GM18868 (cell line): ENCODE measurements at regions not wholly inside any gene's neighbourhood (a gene's known extent, or its start where the extent isn't known, plus 50 kb on each side); places are given as distances from the start of the nearest gene placed in this dataset.
"Not testable (repeated sequence)": the region's sequence is repeated elsewhere in the genome, so short reads cannot be mapped to it uniquely, and the experiment has no call there.

Experiments
- ATAC-seq: cut with Tn5 transposase; IDR thresholded peaks from one replicate; pipeline ENCODE4 v1.9.1; 2021; ENCODE audit warnings: mild to moderate bottlenecking, moderate library complexity; ENCODE audit not compliant: unreplicated experiment

DNA sequence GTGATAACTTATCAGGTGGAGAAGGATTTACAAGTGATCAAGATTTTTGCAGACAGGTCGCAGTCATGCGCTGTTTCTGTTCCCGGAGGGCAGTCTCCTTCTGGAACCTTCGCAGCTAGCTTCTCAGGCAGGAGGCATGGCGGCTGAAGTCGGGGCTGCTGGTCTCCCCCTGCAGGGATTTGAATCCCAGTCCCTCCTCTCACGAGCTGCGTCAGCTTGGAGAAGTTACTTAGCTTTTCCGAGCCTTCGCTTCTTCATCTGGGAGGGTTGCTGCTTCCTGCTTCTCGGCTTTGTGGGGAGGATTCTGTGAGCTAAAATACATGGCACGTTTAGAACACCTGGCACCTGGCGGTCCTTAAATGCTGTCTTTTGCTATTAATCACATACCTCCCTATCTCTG is 287.8 kb upstream of the FOXF1 start:
- no peak for ATAC-seq

DNA sequence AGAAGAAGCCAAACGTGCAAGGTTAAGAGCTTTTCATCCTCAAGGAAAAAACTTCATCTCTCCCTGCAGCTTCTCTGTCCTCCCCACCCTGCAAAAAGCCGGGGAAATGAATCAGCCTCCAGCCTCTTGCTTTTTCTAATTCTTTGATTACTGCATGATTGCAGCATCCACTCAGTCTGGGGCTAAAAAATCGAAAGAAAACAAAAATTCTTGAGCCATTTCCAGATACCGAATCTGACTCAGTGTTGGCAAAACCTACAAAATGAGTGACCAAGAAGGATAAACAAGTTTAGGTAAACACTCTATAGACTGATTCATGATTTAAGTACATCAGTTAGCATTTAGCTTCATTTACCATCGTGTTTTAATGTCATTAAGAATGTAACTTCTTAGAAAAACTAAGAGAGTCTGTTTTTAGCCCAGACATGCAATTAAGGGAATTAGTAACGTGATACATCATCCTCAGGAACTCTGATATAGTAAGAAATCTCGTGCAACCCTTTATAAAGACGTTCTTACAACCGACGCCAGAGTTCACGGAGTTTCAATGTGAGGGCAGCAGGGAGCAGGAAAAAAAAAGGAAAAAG is 287.3 kb upstream of the FOXF1 start:
- ATAC-seq = no peak

DNA sequence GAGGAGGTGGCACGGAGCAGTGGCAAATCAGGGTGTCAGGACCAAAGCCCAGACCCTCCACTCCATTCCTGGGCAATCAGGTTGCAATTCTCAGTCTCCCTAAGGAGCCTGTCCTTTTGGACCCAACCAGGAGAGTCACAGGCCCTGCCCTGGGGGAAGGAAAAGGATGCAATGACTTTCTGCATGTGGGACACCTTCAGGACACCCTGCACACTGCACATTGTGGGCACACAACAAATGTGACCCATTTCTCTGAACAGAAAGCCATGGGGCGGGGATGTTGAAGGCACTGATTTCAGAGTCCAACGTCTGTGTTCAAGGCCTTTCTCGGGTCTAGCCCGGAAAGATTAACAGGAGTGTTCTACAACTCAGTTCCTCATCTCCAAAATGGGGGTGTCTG is 286.2 kb upstream of the FOXF1 start:
- ATAC-seq = no peak

DNA sequence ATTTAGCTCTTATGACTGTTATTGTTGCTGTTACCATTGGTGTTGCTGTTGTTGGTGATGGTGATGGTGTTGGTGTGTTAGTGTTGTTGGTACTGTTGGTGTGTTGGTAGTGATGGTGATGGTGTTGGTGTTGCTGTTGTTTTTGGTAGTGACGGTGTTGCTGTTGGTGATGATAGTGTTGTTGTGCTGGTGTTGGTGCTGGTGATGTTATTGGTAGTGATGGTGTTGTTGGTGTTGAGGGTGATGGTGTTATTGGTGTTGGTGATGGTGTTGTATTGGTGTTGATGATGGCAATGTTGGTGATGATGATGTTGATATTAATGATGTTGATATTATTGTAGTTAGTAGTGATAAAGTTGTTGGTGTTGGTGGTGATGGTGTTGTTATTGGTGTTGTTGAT is 285.7 kb upstream of the FOXF1 start:
- ATAC-seq = no peak

DNA sequence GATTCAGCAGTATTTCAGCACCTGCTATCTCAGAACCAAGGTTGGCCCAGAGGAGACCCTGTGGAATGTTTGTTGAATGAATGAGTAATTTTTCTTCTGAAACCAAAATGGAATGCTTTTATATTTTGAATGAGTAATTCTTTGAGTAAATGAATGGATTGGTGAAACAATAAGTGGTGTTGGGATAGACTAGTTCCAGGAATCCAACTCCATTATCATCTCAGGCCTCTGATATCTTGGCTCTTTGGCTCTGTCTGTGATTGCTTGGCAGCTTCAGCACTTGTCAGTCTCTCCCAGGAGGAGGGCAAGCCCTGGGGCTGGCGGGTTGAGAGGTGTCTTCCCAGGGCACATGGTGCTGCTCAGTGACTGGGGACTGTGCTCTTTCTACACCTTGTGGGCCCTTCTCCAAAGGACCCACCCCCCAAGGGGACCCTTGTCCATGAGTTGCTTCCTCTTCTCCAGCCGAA is 284.4 kb upstream of the FOXF1 start:
- ATAC-seq = no peak

DNA sequence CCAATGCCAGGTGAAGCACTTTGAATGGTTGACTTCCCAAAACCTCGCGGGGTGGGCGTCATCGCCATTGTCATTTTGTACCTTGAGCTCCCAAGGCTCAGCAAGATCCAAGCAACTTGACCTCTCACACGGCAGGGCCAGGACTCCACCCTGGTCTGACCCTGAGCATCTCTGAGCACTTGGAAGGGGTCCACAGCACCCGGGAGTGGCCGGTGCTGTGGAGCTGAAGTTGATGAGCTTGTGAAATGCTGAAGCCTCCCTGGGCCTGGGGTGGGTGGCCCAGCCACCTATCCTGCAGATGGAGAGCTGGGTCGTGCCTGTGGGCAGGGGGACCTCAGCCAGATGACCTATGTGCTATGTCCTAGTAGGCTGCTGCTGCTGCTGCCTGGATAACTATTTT is 283.3 kb upstream of the FOXF1 start:
- ATAC-seq = no peak

- no peak for ATAC-seq
Observed at GRCh38 chr16:86227801-86228200, 282.5 kb upstream of the FOXF1 start.

DNA sequence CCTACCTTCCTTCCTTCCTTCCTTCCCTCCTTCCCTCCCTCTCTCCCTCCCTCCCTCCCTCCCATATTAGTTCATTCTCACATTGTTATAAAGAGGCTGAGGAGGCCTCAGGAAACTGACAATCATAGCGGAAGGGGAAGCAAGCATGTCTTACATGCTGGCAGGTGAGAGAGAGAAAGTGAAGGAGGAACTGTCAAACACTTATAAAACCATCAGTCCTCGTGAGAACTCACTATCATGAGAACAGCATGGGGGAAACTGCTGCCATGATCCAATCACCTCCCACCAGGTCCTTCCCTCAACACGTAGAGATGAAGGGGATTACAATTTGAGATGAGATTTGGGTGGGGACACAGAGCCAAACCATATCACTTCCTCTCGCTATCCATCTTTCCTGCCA is 281.6 kb upstream of the FOXF1 start:
- ATAC-seq = no peak

DNA sequence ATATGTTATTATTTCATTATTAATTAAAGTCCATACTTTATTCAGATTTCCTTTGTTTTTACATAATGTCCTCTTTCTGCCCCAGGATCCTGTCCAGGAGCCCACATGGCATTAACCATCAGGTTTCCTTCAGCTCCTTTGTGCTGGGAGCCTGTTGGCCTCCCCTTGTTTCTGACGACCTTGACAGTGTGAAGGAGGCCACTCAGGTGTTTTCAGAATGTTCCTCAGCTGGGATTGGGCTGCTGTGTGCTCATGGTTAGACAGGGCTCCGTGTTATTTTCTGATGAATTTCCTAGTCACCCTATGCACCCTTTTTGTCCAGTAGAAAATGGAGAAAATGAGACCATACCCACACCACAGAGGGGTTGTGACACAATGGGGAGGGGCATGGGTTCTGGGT is 281.0 kb upstream of the FOXF1 start:
- no peak for ATAC-seq

DNA sequence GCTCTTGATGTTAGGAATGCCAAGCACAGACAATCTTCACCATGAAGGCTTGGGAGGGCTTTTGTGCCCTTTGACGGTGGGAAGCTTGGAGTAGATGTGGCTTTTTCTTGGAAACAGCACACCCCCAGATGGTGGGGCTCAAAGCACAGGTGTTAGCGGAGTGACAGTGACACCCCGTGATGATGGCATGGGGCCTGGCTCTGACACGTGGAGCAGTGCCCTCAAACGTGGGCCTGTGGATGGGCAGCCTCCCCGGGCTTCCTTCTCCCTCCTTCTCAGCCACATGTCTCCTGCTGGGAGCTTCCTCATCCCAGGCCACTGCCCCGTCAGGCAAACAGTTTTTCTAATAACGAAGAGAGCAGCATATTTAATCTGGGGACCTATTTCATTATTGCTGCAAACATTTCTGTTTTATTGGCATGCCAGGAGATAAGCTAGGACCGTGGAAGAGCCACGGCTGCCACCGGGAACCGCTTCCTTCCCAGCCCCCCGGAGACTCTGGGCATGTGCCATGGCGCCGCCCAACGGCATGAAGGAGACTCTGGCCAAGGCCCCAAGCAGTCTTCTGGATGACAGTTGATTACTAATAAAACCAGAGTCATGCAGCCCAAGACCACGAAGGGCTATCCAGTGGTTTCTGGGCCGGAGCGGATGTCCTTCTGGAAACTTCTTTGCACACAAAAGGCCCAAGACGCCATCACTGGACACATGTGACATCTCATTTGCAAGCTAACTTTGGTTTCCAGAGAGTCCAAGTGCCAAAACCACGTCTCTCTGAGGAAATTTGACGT is 280.3 kb upstream of the FOXF1 start:
- ATAC-seq = no peak

DNA sequence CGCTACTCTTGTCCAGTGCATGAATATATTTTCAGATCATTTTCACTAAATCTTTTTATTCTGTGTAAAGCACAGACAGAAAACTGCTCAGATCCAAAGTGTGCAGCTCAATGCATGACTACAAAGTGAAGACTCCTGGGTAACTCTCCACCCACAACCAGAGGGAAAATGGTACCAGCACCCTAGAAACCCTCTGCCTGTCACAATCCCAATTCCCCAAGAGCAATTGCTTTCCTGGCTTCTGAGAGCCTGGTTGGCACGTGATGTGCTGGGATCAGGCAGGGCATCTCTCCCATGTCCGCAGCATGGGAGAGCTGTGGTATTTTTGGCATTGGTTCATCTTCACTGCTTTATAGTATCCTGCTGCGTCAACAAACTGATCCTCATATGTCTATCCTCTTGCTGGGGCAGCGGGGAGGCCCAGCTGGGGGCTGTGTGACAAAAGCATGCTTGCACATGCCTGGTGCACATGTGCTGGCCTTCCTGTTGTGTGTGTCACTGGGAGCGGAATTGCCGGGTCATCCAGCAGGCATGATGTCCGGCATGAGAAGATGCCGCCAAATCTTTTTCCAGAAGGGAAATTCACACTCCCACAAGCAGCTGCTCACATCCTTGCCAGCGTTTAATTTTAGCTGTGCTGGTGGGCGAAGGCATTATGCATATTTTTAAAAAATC is 278.9 kb upstream of the FOXF1 start:
- ATAC-seq = no peak

DNA sequence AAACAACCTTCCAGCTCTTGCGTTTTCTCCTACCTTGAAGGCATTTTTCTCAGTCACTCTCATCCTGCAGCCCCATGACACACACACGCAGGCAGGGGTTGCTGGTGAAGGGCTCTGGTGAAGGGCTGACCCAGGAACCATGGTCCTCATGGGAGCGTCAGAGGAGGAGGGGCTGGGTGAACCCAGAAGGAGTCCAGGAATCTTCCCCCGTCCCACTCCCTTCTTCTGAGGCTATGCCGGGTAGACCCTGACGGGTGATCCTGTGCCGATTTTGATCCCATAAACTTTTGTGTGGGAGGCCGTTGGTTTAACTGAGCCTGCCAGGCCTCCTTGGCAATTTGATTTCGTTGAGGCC is 278.4 kb upstream of the FOXF1 start:
- ATAC-seq = no peak

DNA sequence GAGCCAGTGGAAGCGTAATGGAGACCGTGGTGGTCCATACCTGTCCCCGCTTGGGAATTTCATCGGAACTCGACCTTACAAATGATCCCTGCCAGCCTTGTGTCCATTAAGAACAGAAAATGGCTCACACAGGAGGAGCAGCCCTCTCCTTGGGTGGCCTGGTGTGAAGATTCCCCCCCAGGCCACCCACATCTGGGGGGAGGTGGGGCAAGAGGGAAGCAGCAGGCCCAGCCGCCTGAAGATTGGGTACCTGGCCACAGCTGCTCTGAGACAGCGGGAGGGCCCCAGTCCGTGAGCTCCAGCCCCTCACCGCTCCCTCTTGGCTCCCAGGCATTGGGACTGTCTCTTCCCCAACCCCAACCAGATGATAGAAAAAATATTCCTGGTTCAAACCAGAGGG is 277.8 kb upstream of the FOXF1 start:
- ATAC-seq = no peak

GRCh38 chr16:86233506-86233905 is 276.8 kb upstream of the FOXF1 start:
- not testable (repeated sequence) for ATAC-seq

- no peak for ATAC-seq
Observed at GRCh38 chr16:86239381-86239780, 270.9 kb upstream of the FOXF1 start.

GRCh38 chr16:86240716-86241363 is 269.5 kb upstream of the FOXF1 start:
- ATAC-seq = no peak

DNA sequence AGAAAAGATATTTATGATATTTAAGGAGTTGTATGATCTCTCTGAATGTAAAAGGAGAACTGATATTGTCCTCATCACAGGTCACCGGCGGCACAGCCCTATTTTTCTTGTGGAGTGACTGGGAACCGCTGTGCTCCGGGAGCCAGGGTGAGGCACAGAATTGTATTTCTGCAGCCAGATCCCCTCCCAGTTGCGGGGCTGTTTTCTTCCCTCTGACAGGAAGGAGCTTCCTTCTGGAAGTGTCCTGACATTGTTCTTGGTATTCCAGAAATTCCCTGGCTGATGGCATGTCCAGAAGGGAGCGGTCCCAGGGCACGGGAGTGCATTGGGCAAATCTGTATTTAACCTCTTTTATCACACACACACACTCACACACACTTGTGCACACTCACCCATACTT is 268.6 kb upstream of the FOXF1 start:
- no peak for ATAC-seq

GRCh38 chr16:86242244-86243122 is 267.8 kb upstream of the FOXF1 start:
- ATAC-seq = no peak

DNA sequence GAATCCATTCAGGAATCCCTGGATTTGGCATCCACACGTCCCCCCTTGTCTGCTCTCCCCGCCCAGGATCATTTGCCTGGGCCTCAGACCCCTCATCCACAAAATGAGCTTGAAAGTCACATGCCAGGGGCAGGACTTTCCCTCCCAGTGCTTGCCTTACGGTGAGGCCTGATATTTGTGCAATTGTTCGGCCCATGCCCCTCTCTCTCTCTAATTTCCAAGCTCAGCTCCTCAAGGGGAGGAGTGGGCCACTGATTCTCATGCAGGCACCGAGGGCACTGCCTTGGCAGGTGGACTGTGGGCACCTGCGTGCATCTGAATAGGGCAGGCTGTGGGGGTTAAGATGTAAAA is 267.2 kb upstream of the FOXF1 start:
- ATAC-seq = no peak

GRCh38 chr16:86243571-86244154 is 266.7 kb upstream of the FOXF1 start:
- ATAC-seq = no peak

DNA sequence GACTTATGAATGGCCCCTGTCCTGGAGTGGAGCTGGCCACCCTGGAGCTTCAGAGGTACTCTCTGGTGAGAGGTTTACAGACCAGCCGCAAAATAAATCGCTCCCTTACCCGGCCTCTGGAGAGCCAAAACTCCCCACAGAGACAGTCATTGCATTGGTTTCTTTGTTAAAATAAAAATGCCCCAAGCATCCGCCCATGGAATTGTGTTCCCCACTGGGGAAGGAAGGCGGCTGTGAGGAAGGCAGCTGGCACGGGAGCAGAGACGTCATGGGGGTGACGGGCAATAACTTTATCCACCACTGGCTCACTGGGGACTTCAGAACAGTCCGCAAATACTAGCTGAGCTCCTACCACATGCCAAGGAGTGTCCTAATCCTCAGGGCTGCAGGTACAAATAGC is 266.2 kb upstream of the FOXF1 start:
- ATAC-seq = no peak
